SU-DHL-6 (cell line): ENCODE measurements at regions not wholly inside any gene's neighbourhood (a gene's known extent, or its start where the extent isn't known, plus 50 kb on each side); places are given as distances from the start of the nearest gene placed in this dataset.
"Not testable (repeated sequence)": the region's sequence is repeated elsewhere in the genome, so short reads cannot be mapped to it uniquely, and the experiment has no call there.

Experiments used
- H2AFZ ChIP-seq: fragments of 200-600 bp; sonication (generic); 2 replicates; pipeline ENCODE4 v1.6.1; 2014; ENCODE audit warnings: low read depth, mild to moderate bottlenecking, moderate library complexity, mixed read lengths, antibody characterized with exemption, low read length; ENCODE audit not compliant: severe bottlenecking
- H3F3A ChIP-seq: fragments of 200-600 bp; shearing (Covaris generic); 2 replicates; pipeline ENCODE4 v1.6.0; 2016; ENCODE audit warnings: antibody characterized with exemption, mild to moderate bottlenecking; ENCODE audit not compliant: insufficient read depth
- H3K27ac ChIP-seq: fragments of 200-600 bp; sonication (generic); 2 replicates; pipeline ENCODE4 v1.5.1; 2016; ENCODE audit warnings: low read depth, mild to moderate bottlenecking, low read length, moderate library complexity, mixed read lengths
- H3K27me3 ChIP-seq: fragments of 200-600 bp; sonication (generic), shearing (Covaris generic); 2 replicates; pipeline ENCODE4 v1.6.0; 2014; ENCODE audit warnings: mild to moderate bottlenecking, low read length
- H3K36me3 ChIP-seq: fragments of 200-600 bp; sonication (generic); 2 replicates; pipeline ENCODE4 v1.6.1; 2014; ENCODE audit warnings: mild to moderate bottlenecking, low read length, mixed read lengths
- H3K4me2 ChIP-seq: fragments of 300-600, 200-600 bp; shearing (Covaris generic), sonication (generic); 2 replicates; pipeline ENCODE4 v1.6.0; 2014; ENCODE audit warnings: low read length, low read depth, mild to moderate bottlenecking; ENCODE audit not compliant: poor library complexity, severe bottlenecking
- H3K4me3 ChIP-seq: fragments of 200-600 bp; sonication (generic); 2 replicates; pipeline ENCODE4 v1.5.1; 2014; ENCODE audit warnings: antibody characterized with exemption, low read length, mild to moderate bottlenecking, mixed read lengths; ENCODE audit not compliant: insufficient read depth, poor library complexity, severe bottlenecking
- H3K79me2 ChIP-seq: fragments of 200-600 bp; sonication (generic); 2 replicates; pipeline ENCODE4 v1.6.1; 2014; ENCODE audit warnings: mild to moderate bottlenecking, low read length, moderate library complexity; ENCODE audit not compliant: insufficient read depth
- H3K9ac ChIP-seq: fragments of 200-600 bp; sonication (generic); 2 replicates; pipeline ENCODE4 v1.7.0; 2014; ENCODE audit warnings: mild to moderate bottlenecking, low read length
- H3K9me2 ChIP-seq: fragments of 200-600 bp; sonication (generic); replicated peaks from 2 replicates; pipeline ENCODE4 v1.6.1; 2014; ENCODE audit warnings: low read length; ENCODE audit not compliant: insufficient read depth
- H3K9me3 ChIP-seq: fragments of 200-600 bp; sonication (generic); 2 replicates; pipeline ENCODE4 v1.6.1; 2014; ENCODE audit warnings: low read length, mixed read lengths; ENCODE audit not compliant: insufficient read depth
- H4K20me1 ChIP-seq: fragments of 200-600 bp; sonication (generic); 2 replicates; pipeline ENCODE4 v1.6.1; 2014; ENCODE audit warnings: low read depth, mild to moderate bottlenecking, antibody characterized with exemption, low read length, moderate library complexity, mixed read lengths
- EZH2phosphoT487 ChIP-seq: fragments of 200-600 bp; sonication (generic), shearing (Covaris generic); conservative IDR thresholded peaks from 2 replicates; pipeline ENCODE4 v1.6.1; 2018; ENCODE audit warnings: mild to moderate bottlenecking, antibody characterized with exemption, low read length, moderate library complexity, mixed read lengths
- TF ChIP-seq, protein P1 (sequence below): fragments of 200-600 bp; sonication (generic); IDR thresholded peaks from one replicate; pipeline ENCODE4 v1.5.1; 2017; ENCODE audit warnings: antibody characterized with exemption, mild to moderate bottlenecking, low read length, moderate library complexity; ENCODE audit not compliant: insufficient read depth, poor library complexity, severe bottlenecking

DNA sequence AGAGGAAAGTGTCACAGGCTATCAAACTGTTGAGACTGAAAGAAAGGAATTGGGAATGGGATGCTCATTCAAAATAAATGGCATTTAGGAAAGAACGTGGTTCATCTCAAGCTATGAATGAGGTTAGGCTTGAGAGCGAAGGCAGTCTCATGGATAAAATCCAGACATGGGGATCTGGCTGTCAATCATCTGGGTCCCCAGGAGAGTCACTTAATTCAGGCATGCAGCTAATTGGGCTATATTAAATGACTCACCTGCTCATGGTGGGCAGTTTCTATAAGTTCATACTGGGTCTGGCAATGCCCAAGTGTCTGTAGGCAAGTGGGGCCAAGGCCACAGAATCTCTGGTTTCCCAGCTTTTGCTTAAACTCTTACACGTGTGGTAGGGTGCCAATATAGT, 286.5 kb upstream of the SEMA6A start:
- H2AFZ ChIP-seq, result no peak overlapping the region
- no peak overlapping the region for H3K9ac ChIP-seq
- no peaks in the 10 kb centered on the region for H3F3A ChIP-seq
- no peak overlapping the region for H3K4me3 ChIP-seq
- TF ChIP-seq, protein P1, sequence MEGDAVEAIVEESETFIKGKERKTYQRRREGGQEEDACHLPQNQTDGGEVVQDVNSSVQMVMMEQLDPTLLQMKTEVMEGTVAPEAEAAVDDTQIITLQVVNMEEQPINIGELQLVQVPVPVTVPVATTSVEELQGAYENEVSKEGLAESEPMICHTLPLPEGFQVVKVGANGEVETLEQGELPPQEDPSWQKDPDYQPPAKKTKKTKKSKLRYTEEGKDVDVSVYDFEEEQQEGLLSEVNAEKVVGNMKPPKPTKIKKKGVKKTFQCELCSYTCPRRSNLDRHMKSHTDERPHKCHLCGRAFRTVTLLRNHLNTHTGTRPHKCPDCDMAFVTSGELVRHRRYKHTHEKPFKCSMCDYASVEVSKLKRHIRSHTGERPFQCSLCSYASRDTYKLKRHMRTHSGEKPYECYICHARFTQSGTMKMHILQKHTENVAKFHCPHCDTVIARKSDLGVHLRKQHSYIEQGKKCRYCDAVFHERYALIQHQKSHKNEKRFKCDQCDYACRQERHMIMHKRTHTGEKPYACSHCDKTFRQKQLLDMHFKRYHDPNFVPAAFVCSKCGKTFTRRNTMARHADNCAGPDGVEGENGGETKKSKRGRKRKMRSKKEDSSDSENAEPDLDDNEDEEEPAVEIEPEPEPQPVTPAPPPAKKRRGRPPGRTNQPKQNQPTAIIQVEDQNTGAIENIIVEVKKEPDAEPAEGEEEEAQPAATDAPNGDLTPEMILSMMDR, result no peak
- no peak for TF ChIP-seq EZH2phosphoT487
- H3K4me2 ChIP-seq, result no peak overlapping the region
- H3K79me2 ChIP-seq, result no peaks in the 10 kb centered on the region
- H3K36me3 ChIP-seq, result no peaks in the 10 kb centered on the region
- H4K20me1 ChIP-seq, result no peaks in the 10 kb centered on the region
- no peaks in the 10 kb centered on the region for H3K27me3 ChIP-seq
- H3K27ac ChIP-seq, result no peak overlapping the region
- no peaks in the 10 kb centered on the region for H3K9me2 ChIP-seq
- no peaks in the 10 kb centered on the region for H3K9me3 ChIP-seq

DNA sequence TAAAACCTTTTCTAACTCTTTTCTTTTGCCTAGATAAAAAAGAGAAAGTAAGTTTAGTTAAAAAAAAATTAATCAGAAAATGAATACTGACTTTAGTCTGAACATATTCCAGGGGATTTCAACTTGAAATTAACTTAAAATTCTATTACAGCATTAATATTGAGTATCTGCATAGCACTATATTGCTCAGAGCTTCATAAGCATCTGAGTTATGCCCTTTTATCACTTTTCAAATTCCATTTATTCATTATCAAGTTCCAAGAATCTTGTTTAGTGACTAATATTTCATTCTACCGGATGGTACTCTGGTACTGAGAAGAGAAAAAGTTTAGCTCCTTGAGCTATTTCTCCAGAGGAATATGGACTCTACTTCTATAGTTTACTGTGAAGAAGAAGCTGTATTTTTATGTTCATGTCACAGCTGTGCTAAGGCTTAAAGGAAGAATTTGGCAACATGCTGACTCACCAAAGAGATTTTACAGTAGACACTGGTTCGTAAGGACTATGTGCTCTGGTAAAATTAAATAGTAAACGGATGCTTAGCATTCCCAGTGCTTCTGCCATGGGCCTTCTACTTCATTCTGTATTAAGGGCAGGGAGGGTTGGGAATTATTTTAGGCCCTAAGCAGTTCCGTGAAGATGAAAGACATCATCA, 285.2 kb upstream of the SEMA6A start:
- no peaks in the 10 kb centered on the region for H3K9me2 ChIP-seq
- no peaks in the 10 kb centered on the region for H3K27me3 ChIP-seq
- no peaks in the 10 kb centered on the region for H3K9me3 ChIP-seq
- H3K4me2 ChIP-seq, result no peak overlapping the region
- no peak overlapping the region for H2AFZ ChIP-seq
- no peaks in the 10 kb centered on the region for H3K36me3 ChIP-seq
- no peak overlapping the region for H3K4me3 ChIP-seq
- no peak overlapping the region for H3K9ac ChIP-seq
- no peaks in the 10 kb centered on the region for H3F3A ChIP-seq
- TF ChIP-seq EZH2phosphoT487, result no peak
- TF ChIP-seq, protein P1, result no peak
- H3K27ac ChIP-seq, result no peak overlapping the region
- H3K79me2 ChIP-seq, result no peaks in the 10 kb centered on the region
- H4K20me1 ChIP-seq, result no peaks in the 10 kb centered on the region

DNA sequence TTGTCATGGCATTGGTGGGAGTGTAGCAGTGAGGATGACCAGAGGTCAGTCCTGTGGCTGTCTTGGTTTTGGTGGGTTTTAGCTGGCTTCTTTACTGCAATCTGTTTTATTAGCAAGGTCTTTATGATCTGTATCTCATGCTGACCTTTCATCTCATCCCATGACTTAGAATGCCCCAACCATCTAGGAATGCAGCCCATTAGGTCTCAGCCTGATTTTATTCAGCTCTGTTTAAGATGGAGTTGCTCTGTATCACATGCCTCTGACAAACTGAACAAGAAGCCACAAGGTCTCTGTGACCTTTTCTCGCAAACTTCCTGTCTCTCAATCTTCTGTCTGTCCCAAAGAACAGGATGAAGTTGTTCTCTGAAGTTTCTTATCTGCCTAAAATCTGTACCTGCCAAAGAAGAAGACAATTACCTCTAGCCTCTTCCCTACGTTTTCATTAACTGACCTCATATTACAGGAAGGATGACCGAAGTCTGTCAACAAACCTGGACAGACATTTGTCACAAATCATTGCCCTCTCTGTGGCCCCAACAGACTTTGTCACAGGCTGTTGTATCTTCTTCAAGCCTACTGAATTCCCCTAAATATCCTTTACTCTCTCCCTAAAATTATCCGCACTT, 284.2 kb upstream of the SEMA6A start:
- no peak overlapping the region for H3K4me3 ChIP-seq
- no peak overlapping the region for H3K27ac ChIP-seq
- H3K27me3 ChIP-seq, result no peaks in the 10 kb centered on the region
- no peaks in the 10 kb centered on the region for H3K79me2 ChIP-seq
- no peaks in the 10 kb centered on the region for H3F3A ChIP-seq
- H3K36me3 ChIP-seq, result no peaks in the 10 kb centered on the region
- H3K9ac ChIP-seq, result no peak overlapping the region
- H3K9me2 ChIP-seq, result no peaks in the 10 kb centered on the region
- H4K20me1 ChIP-seq, result no peaks in the 10 kb centered on the region
- TF ChIP-seq, protein P1, result no peak
- no peak for TF ChIP-seq EZH2phosphoT487
- H2AFZ ChIP-seq, result no peak overlapping the region
- H3K4me2 ChIP-seq, result no peak overlapping the region
- H3K9me3 ChIP-seq, result no peaks in the 10 kb centered on the region

DNA sequence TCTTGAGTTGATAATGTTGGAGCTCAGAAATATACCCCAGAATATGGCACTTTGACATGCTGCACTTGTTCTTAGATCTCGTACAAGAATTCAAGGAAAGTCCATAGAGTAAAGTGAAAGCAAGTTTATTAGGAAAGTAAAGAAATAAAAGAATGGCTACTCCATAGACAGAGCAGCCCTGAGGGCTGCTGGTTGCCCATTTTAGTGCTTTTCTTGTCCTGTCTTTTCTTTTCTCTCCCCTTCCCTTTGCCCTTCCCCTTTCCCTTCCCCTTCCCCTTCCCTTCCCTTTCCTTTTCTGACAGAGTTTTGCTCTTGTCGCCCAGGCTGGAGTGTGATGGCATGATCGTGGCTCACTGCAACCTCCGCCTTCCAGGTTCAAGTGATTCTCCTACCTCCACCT, 283.4 kb upstream of the SEMA6A start:
- not testable (repeated sequence) for H3K9ac ChIP-seq, H3K9me3 ChIP-seq, H3K79me2 ChIP-seq, H3F3A ChIP-seq, H4K20me1 ChIP-seq, H3K4me2 ChIP-seq, H3K36me3 ChIP-seq, H3K9me2 ChIP-seq, H3K4me3 ChIP-seq, H3K27me3 ChIP-seq, H2AFZ ChIP-seq, H3K27ac ChIP-seq
